ENCODE measurements at regions not wholly inside any gene's neighbourhood (a gene's known extent, or its start where the extent isn't known, plus 50 kb on each side); places are given as distances from the start of the nearest gene placed in this dataset.

- TF ChIP-seq CTCF (IDR thresholded peaks at IDR 0.05; ENCODE audit: low read depth, low read length) (no peak), EZH2phosphoT487 (IDR thresholded peaks at IDR 0.05; ENCODE audit: low read depth) (no peak)
These were observed 194.6 kb upstream of the PRNP start for GRCh38 chr20:4491643-4492042.
